GM18870 (cell line): ENCODE measurements at regions not wholly inside any gene's neighbourhood (a gene's known extent, or its start where the extent isn't known, plus 50 kb on each side); places are given as distances from the start of the nearest gene placed in this dataset.

Experiments used
- ATAC-seq: cut with Tn5 transposase; IDR thresholded peaks from one replicate; pipeline ENCODE4 v1.9.1; 2021; ENCODE audit warnings: moderate library complexity; ENCODE audit not compliant: unreplicated experiment

- no peak for ATAC-seq
Measured at GRCh38 chr2:121860033-121860757, 104.7 kb downstream of the TSN start.

- ATAC-seq = no peak
Measured at GRCh38 chr2:121860758-121861227, 105.3 kb downstream of the TSN start.

GRCh38 chr2:121862286-121862685 lies 106.8 kb downstream of the TSN start:
- ATAC-seq = no peak

GRCh38 chr2:121865914-121866313 lies 110.5 kb downstream of the TSN start:
- no peak for ATAC-seq

GRCh38 chr2:121866789-121867188 lies 111.3 kb downstream of the TSN start:
- no peak for ATAC-seq

GRCh38 chr2:121868652-121869051 lies 113.2 kb downstream of the TSN start:
- no peak for ATAC-seq

- no peak for ATAC-seq
Measured at GRCh38 chr2:121869363-121869762, 113.9 kb downstream of the TSN start.

GRCh38 chr2:121869873-121870272 lies 114.4 kb downstream of the TSN start:
- no peak for ATAC-seq

- ATAC-seq = no peak
Measured at GRCh38 chr2:121872651-121873050, 117.2 kb downstream of the TSN start.

GRCh38 chr2:121873864-121874263 lies 118.4 kb downstream of the TSN start:
- ATAC-seq = no peak

GRCh38 chr2:121875585-121876185 lies 120.2 kb downstream of the TSN start:
- ATAC-seq = no peak

- no peak for ATAC-seq
Measured at GRCh38 chr2:121877366-121877765, 121.9 kb downstream of the TSN start.

GRCh38 chr2:121880283-121880682 lies 124.8 kb downstream of the TSN start:
- no peak for ATAC-seq

GRCh38 chr2:121881038-121881437 lies 125.6 kb downstream of the TSN start:
- ATAC-seq = no peak

- ATAC-seq = no peak
Measured at GRCh38 chr2:121881950-121882349, 126.5 kb downstream of the TSN start.

- ATAC-seq = no peak
Measured at GRCh38 chr2:121884078-121884477, 128.6 kb downstream of the TSN start.

GRCh38 chr2:121884511-121884921 lies 129.1 kb downstream of the TSN start:
- no peak for ATAC-seq

- ATAC-seq = no peak
Measured at GRCh38 chr2:121886059-121886458, 130.6 kb downstream of the TSN start.

- ATAC-seq = no peak
Measured at GRCh38 chr2:121887513-121888188, 132.2 kb downstream of the TSN start.

- no peak for ATAC-seq
Measured at GRCh38 chr2:121888189-121888557, 132.7 kb downstream of the TSN start.

GRCh38 chr2:121890041-121890440 lies 134.6 kb downstream of the TSN start:
- no peak for ATAC-seq
